Stimulated activated CD8-positive, alpha-beta memory T cell treated with anti-CD3 and anti-CD28 coated beads, Interleukin-12 subunit alpha, Interleukin-12 subunit beta, amount 100 ng/mL, for 4 hours (primary cell): ENCODE measurements at regions not wholly inside any gene's neighbourhood (a gene's known extent, or its start where the extent isn't known, plus 50 kb on each side); places are given as distances from the start of the nearest gene placed in this dataset.
"Not testable (repeated sequence)": the region's sequence is repeated elsewhere in the genome, so short reads cannot be mapped to it uniquely, and the experiment has no call there.

Source experiments
- DNase-seq: peaks from one replicate; pipeline ENCODE4 v3.0.0-alpha.2; 2020; ENCODE audit warnings: low read depth

- no peak for DNase-seq
These were observed 84.1 kb upstream of the MED13L start for GRCh38 chr12:116361414-116362223.

- no peak for DNase-seq
These were observed 87.6 kb upstream of the MED13L start for GRCh38 chr12:116365114-116365513.

- no peak for DNase-seq
These were observed 88.3 kb upstream of the MED13L start for GRCh38 chr12:116365606-116366455.

GRCh38 chr12:116366456-116366776 lies 88.9 kb upstream of the MED13L start:
- DNase-seq = no peak

GRCh38 chr12:116366824-116367223 lies 89.3 kb upstream of the MED13L start:
- DNase-seq = no peak

GRCh38 chr12:116368196-116369194 lies 91.0 kb upstream of the MED13L start:
- DNase-seq = no peak

GRCh38 chr12:116370004-116370404 lies 92.5 kb upstream of the MED13L start:
- DNase-seq = no peak

- DNase-seq = no peak
These were observed 93.5 kb upstream of the MED13L start for GRCh38 chr12:116370886-116371580.

- DNase-seq = no peak
These were observed 95.3 kb upstream of the MED13L start for GRCh38 chr12:116372815-116373214.

GRCh38 chr12:116373572-116374206 lies 96.2 kb upstream of the MED13L start:
- no peak for DNase-seq

- no peak for DNase-seq
These were observed 96.7 kb upstream of the MED13L start for GRCh38 chr12:116374207-116374606.

GRCh38 chr12:116375278-116375842 lies 97.9 kb upstream of the MED13L start:
- DNase-seq = no peak

- no peak for DNase-seq
These were observed 99.1 kb upstream of the MED13L start for GRCh38 chr12:116376354-116377193.

- DNase-seq = not testable (repeated sequence)
These were observed 99.7 kb upstream of the MED13L start for GRCh38 chr12:116377194-116377571.

GRCh38 chr12:116378002-116378401 lies 100.5 kb upstream of the MED13L start:
- no peak for DNase-seq

GRCh38 chr12:116380108-116380507 lies 102.6 kb upstream of the MED13L start:
- no peak for DNase-seq

- not testable (repeated sequence) for DNase-seq
These were observed 103.2 kb upstream of the MED13L start for GRCh38 chr12:116380740-116381139.

GRCh38 chr12:116381240-116381743 lies 103.8 kb upstream of the MED13L start:
- DNase-seq = no peak
